WTC11 (cell line): ENCODE measurements at regions not wholly inside any gene's neighbourhood (a gene's known extent, or its start where the extent isn't known, plus 50 kb on each side); places are given as distances from the start of the nearest gene placed in this dataset.

Experiments used
- ATAC-seq: fragments of 200-7000 bp; cut with Tn5 transposase; 2 replicates; pipeline ENCODE4 v1.10.0; 2021; ENCODE audit warnings: mild to moderate bottlenecking, moderate library complexity
- CTCF ChIA-PET: fragments of 300-600 bp; sonication (Branson Sonifier 250); formaldehyde crosslinking; loops from one replicate; lab custom pipeline; 2021; ENCODE audit warnings: antibody characterized with exemption; lab: Charles Lee
- POLR2A ChIA-PET: fragments of 350-600 bp; sonication (Branson Sonifier 250); formaldehyde crosslinking; loops from one replicate; lab custom pipeline; 2021; ENCODE audit warnings: antibody characterized with exemption; lab: Charles Lee
- DNase-seq: peaks from one replicate; pipeline ENCODE4 v3.0.0; 2021; ENCODE audit warnings: low spot score
- H3K27ac Mint-ChIP-seq: 2 replicates; pipeline ENCODE4 v1.8.0; 2021; ENCODE audit warnings: mixed read lengths
- H3K27me3 Mint-ChIP-seq: 2 replicates; pipeline ENCODE4 v1.8.0; 2021; ENCODE audit warnings: low read depth, mild to moderate bottlenecking, moderate library complexity, mixed read lengths
- H3K36me3 Mint-ChIP-seq: 2 replicates; pipeline ENCODE4 v1.8.0; 2021; ENCODE audit warnings: mixed read lengths
- H3K4me1 Mint-ChIP-seq: 2 replicates; pipeline ENCODE4 v1.8.0; 2022; ENCODE audit warnings: mixed read lengths
- H3K4me3 Mint-ChIP-seq: 2 replicates; pipeline ENCODE4 v1.8.0; 2021; ENCODE audit warnings: mild to moderate bottlenecking, moderate library complexity, mixed read lengths
- H3K9me3 Mint-ChIP-seq: 2 replicates; pipeline ENCODE4 v1.8.0; 2021; ENCODE audit warnings: mixed read lengths
- ELF4 ChIP-seq: sonication (generic); formaldehyde crosslinking; IDR thresholded peaks from 2 replicates; pipeline ENCODE4 v1.8.1; 2022; ENCODE audit warnings: low read depth, mild to moderate bottlenecking, moderate library complexity, missing genetic modification reagents
- EMX1 ChIP-seq: fragments of 250-450 bp; sonication (Bioruptor Pico); IDR thresholded peaks from 2 replicates; pipeline ENCODE4 v1.8.0; 2021; ENCODE audit warnings: mild to moderate bottlenecking
- ERG ChIP-seq: fragments of 250-450 bp; sonication (Bioruptor Pico); IDR thresholded peaks from 2 replicates; pipeline ENCODE4 v1.8.0; 2021; ENCODE audit warnings: mild to moderate bottlenecking
- FOXJ3 ChIP-seq: sonication (generic); formaldehyde crosslinking; IDR thresholded peaks from 2 replicates; pipeline ENCODE4 v1.9.0; 2021; ENCODE audit warnings: missing genetic modification reagents, mild to moderate bottlenecking, borderline replicate concordance
- FOXK1 ChIP-seq: sonication (generic); formaldehyde crosslinking; IDR thresholded peaks from 2 replicates; pipeline ENCODE4 v1.8.0; 2022; ENCODE audit warnings: mild to moderate bottlenecking, moderate library complexity, missing genetic modification reagents
- FOXP1 ChIP-seq: sonication (generic); formaldehyde crosslinking; IDR thresholded peaks from 2 replicates; pipeline ENCODE4 v1.8.0; 2022; ENCODE audit warnings: missing genetic modification reagents, mild to moderate bottlenecking, moderate library complexity, borderline replicate concordance
- HMGXB4 ChIP-seq: sonication (generic); formaldehyde crosslinking; IDR thresholded peaks from 2 replicates; pipeline ENCODE4 v1.8.1; 2023; ENCODE audit warnings: mild to moderate bottlenecking, moderate library complexity, missing genetic modification reagents
- IRF2 ChIP-seq: sonication (generic); formaldehyde crosslinking; IDR thresholded peaks from 2 replicates; pipeline ENCODE4 v1.8.0; 2022; ENCODE audit warnings: low read depth, missing genetic modification reagents, borderline replicate concordance
- KAT7 ChIP-seq: sonication (generic); formaldehyde crosslinking; IDR thresholded peaks from 2 replicates; pipeline ENCODE4 v1.8.1; 2023; ENCODE audit warnings: missing genetic modification reagents, mild to moderate bottlenecking, borderline replicate concordance
- MLX ChIP-seq: sonication (generic); formaldehyde crosslinking; IDR thresholded peaks from 2 replicates; pipeline ENCODE4 v1.8.1; 2023; ENCODE audit warnings: mild to moderate bottlenecking, missing genetic modification reagents, moderate library complexity
- MYBL2 ChIP-seq: sonication (generic); formaldehyde crosslinking; IDR thresholded peaks from 2 replicates; pipeline ENCODE4 v1.8.1; 2023; ENCODE audit warnings: mild to moderate bottlenecking, moderate library complexity, missing genetic modification reagents
- NR3C1 ChIP-seq: sonication (generic); formaldehyde crosslinking; conservative IDR thresholded peaks from 2 replicates; pipeline ENCODE4 v1.8.1; 2023; ENCODE audit warnings: low read depth, mild to moderate bottlenecking, missing genetic modification reagents
- OVOL2 ChIP-seq: fragments of 250-450 bp; sonication (Bioruptor Pico); IDR thresholded peaks from 2 replicates; pipeline ENCODE4 v1.9.0; 2021; ENCODE audit warnings: mild to moderate bottlenecking, borderline replicate concordance
- PRRX2 ChIP-seq: fragments of 250-450 bp; sonication (Bioruptor Pico); IDR thresholded peaks from 2 replicates; pipeline ENCODE4 v1.8.0; 2021; ENCODE audit warnings: mild to moderate bottlenecking
- RELA ChIP-seq: sonication (generic); formaldehyde crosslinking; IDR thresholded peaks from 2 replicates; pipeline ENCODE4 v1.8.1; 2022; ENCODE audit warnings: missing genetic modification reagents, mild to moderate bottlenecking, borderline replicate concordance
- SMAD3 ChIP-seq: sonication (generic); formaldehyde crosslinking; IDR thresholded peaks from 2 replicates; pipeline ENCODE4 v1.8.0; 2022; ENCODE audit warnings: missing genetic modification reagents, mild to moderate bottlenecking, borderline replicate concordance
- SP1 ChIP-seq: sonication (generic); formaldehyde crosslinking; conservative IDR thresholded peaks from 2 replicates; pipeline ENCODE4 v1.8.1; 2022; ENCODE audit warnings: missing genetic modification reagents
- TEAD1 ChIP-seq: sonication (generic); formaldehyde crosslinking; IDR thresholded peaks from 2 replicates; pipeline ENCODE4 v1.8.0; 2022; ENCODE audit warnings: mild to moderate bottlenecking, missing genetic modification reagents
- ZNF232 ChIP-seq: sonication (generic); formaldehyde crosslinking; IDR thresholded peaks from 2 replicates; pipeline ENCODE4 v1.8.0; 2022; ENCODE audit warnings: mild to moderate bottlenecking, missing genetic modification reagents
- ZNF416 ChIP-seq: fragments of 250-450 bp; sonication (Bioruptor Pico); IDR thresholded peaks from 2 replicates; pipeline ENCODE4 v1.9.0; 2021; ENCODE audit warnings: mild to moderate bottlenecking, inconsistent platforms
- ZNF671 ChIP-seq: fragments of 250-450 bp; sonication (Bioruptor Pico); IDR thresholded peaks from 2 replicates; pipeline ENCODE4 v1.8.0; 2021; ENCODE audit warnings: mild to moderate bottlenecking
- ZSCAN18 ChIP-seq: fragments of 250-450 bp; sonication (Bioruptor Pico); IDR thresholded peaks from 2 replicates; pipeline ENCODE4 v2.1.2; 2022; ENCODE audit warnings: mild to moderate bottlenecking, moderate library complexity
- TF ChIP-seq, protein P1 (sequence below): fragments of 200-600 bp; IDR thresholded peaks from 2 replicates; pipeline ENCODE4 v1.8.0; 2022; ENCODE audit warnings: antibody characterized with exemption
- TF ChIP-seq, protein P2 (sequence below): fragments of 250-450 bp; sonication (Bioruptor Pico); IDR thresholded peaks from 2 replicates; pipeline ENCODE4 v1.9.0; 2021; ENCODE audit warnings: mild to moderate bottlenecking

DNA sequence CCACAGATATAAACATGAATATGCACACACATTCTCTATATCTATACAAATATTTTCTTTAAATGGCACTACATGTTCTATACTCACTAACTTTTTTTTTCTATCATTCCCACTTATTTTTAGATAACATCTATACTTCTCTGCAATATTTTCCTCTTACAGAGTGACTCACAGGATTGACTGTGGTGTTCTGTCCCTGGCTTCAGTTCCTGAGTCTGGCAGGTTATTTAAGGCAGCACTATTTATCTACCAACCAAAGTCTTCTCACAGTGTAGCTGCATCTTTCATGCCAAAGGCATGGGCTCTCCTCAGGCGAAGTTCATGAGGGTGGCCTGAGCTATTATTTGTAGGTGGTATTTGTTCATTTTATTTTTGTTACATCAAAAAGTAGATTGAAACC is 409.0 kb downstream of the PRR16 start:
- Mint-ChIP-seq H3K36me3 (no peaks in the 10 kb centered on the region), H3K4me1 (peaks cover 8% of the 10 kb centered on the region), H3K9me3 (peaks cover 3% of the 10 kb centered on the region; the same call in 1 of the 2 replicates), H3K27ac (no peak overlapping the region), H3K27me3 (no peaks in the 10 kb centered on the region), H3K4me3 (no peak overlapping the region)
- CTCF ChIA-PET, result interaction anchor here (1.5 kb wide), 1 partner anchor 18 kb away, joined by 3 read pairs; no protein-coding TSS in a partner anchor
- ATAC-seq (no peak), DNase-seq (no peak)
- POLR2A ChIA-PET, result no interaction called here
- no peak for TF ChIP-seq SMAD3 (CRISPR knock-in tag)
- no peak for TF ChIP-seq EMX1 (CRISPR knock-in tag)
- no peak for TF ChIP-seq HMGXB4 (CRISPR knock-in tag)
- no peak for TF ChIP-seq NR3C1

DNA sequence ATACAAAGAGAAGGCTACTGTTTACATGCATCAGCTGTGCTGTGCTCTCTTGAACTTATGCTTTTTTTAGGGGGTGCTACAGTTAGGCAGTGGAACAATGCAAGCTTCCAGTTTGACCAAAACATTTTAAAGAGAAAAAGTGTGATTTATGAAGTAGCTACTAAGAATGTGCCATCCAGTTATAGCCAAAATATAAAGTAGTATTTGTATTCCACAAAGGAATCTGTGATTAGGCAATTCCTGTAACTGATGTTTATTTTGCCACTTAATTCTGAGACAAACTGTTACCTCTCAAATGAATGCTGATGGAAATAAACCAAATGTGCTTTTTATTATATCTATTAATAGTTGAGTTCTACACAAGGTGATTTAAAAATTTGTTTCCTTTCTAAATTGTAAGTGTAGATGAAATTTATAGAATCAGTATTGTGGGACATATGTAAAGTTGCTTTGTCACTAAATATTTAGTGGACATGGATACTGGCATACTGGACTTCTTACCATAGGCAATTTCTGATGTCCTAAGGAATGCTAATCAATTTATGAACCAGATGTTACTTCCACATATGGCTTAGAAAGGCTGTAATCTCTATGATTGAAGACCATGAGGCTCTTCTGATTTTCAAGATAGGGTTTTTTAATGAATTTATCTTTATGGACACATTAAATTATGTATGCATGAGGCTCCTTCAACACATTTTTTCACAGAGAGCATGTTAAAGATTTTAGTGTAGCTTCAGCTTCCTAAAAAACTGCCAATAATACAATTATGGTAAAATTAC is 410.2 kb downstream of the PRR16 start:
- ChIA-PET CTCF (no interaction called here), POLR2A (no interaction called here)
- H3K27me3 Mint-ChIP-seq, result no peaks in the 10 kb centered on the region
- peaks cover 3% of the 10 kb centered on the region; the same call in 1 of the 2 replicates for H3K9me3 Mint-ChIP-seq
- no peak overlapping the region for H3K27ac Mint-ChIP-seq
- TF ChIP-seq RELA (CRISPR knock-in tag) (no peak), SMAD3 (CRISPR knock-in tag) (no peak), ZNF416 (CRISPR knock-in tag) (no peak), IRF2 (CRISPR knock-in tag) (no peak), OVOL2 (CRISPR knock-in tag) (no peak), ZNF671 (CRISPR knock-in tag) (no peak), FOXK1 (CRISPR knock-in tag) (no peak), KAT7 (CRISPR knock-in tag) (no peak), MLX (CRISPR knock-in tag) (no peak), FOXP1 (CRISPR knock-in tag) (no peak)
- H3K36me3 Mint-ChIP-seq, result no peaks in the 10 kb centered on the region
- DNase-seq (no peak), ATAC-seq (no peak)
- no peaks in the 10 kb centered on the region for H3K4me1 Mint-ChIP-seq
- H3K4me3 Mint-ChIP-seq, result no peak overlapping the region

GRCh38 chr5:120882038-120882775 is 418.1 kb downstream of the PRR16 start:
- DNase-seq (no peak), ATAC-seq (peak; percentile 50)
- Mint-ChIP-seq H3K36me3 (no peaks in the 10 kb centered on the region), H3K9me3 (no peaks in the 10 kb centered on the region), H3K27me3 (no peaks in the 10 kb centered on the region), H3K27ac (no peak overlapping the region), H3K4me1 (no peaks in the 10 kb centered on the region), H3K4me3 (no peak overlapping the region)
- CTCF ChIA-PET, result no interaction called here
- POLR2A ChIA-PET, result interaction anchor here (0.5 kb wide), 1 partner anchor 381 kb away, joined by 3 read pairs; no protein-coding TSS in a partner anchor
- no peak for TF ChIP-seq ZNF671 (CRISPR knock-in tag)
- TF ChIP-seq ELF4, result no peak
- TF ChIP-seq PRRX2 (CRISPR knock-in tag), result no peak
- no peak for TF ChIP-seq TEAD1
- no peak for TF ChIP-seq SP1 (CRISPR knock-in tag)
- TF ChIP-seq ZSCAN18 (CRISPR knock-in tag), result no peak
- no peak for TF ChIP-seq ZNF416 (CRISPR knock-in tag)
- no peak for TF ChIP-seq MYBL2
- TF ChIP-seq, protein P1, sequence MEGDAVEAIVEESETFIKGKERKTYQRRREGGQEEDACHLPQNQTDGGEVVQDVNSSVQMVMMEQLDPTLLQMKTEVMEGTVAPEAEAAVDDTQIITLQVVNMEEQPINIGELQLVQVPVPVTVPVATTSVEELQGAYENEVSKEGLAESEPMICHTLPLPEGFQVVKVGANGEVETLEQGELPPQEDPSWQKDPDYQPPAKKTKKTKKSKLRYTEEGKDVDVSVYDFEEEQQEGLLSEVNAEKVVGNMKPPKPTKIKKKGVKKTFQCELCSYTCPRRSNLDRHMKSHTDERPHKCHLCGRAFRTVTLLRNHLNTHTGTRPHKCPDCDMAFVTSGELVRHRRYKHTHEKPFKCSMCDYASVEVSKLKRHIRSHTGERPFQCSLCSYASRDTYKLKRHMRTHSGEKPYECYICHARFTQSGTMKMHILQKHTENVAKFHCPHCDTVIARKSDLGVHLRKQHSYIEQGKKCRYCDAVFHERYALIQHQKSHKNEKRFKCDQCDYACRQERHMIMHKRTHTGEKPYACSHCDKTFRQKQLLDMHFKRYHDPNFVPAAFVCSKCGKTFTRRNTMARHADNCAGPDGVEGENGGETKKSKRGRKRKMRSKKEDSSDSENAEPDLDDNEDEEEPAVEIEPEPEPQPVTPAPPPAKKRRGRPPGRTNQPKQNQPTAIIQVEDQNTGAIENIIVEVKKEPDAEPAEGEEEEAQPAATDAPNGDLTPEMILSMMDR, result no peak
- no peak for TF ChIP-seq ERG (CRISPR knock-in tag)
- TF ChIP-seq FOXJ3 (CRISPR knock-in tag), result no peak
- no peak for TF ChIP-seq IRF2 (CRISPR knock-in tag)
- TF ChIP-seq, protein P2, sequence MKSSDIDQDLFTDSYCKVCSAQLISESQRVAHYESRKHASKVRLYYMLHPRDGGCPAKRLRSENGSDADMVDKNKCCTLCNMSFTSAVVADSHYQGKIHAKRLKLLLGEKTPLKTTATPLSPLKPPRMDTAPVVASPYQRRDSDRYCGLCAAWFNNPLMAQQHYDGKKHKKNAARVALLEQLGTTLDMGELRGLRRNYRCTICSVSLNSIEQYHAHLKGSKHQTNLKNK, result no peak
- no peak for TF ChIP-seq ZNF232 (CRISPR knock-in tag)
